Activated CD4-positive, alpha-beta memory T cell treated with anti-CD3 and anti-CD28 coated beads for 36 hours (primary cell): ENCODE measurements at regions not wholly inside any gene's neighbourhood (a gene's known extent, or its start where the extent isn't known, plus 50 kb on each side); places are given as distances from the start of the nearest gene placed in this dataset.

ENCODE experiments used
- CTCF ChIA-PET: fragments of 350-600 bp; sonication (Branson Sonifier 250); formaldehyde crosslinking; loops from one replicate; lab custom pipeline; 2021; ENCODE audit warnings: antibody characterized with exemption, inconsistent platforms; lab: Charles Lee
- POLR2A ChIA-PET: fragments of 350-600 bp; sonication (Branson Sonifier 250); formaldehyde crosslinking; loops from one replicate; lab custom pipeline; 2021; ENCODE audit warnings: antibody characterized with exemption; lab: Charles Lee
- DNase-seq: peaks from one replicate; pipeline ENCODE4 v3.0.0-alpha.2; 2020
- H3K27ac Mint-ChIP-seq: one replicate; pipeline ENCODE4 v1.8.0; 2021; ENCODE audit warnings: mixed read lengths
- H3K27me3 Mint-ChIP-seq: one replicate; pipeline ENCODE4 v1.8.0; 2021; ENCODE audit warnings: mixed read lengths
- H3K36me3 Mint-ChIP-seq: one replicate; pipeline ENCODE4 v1.8.0; 2021; ENCODE audit warnings: mixed read lengths
- H3K4me1 Mint-ChIP-seq: one replicate; pipeline ENCODE4 v1.8.0; 2021; ENCODE audit warnings: low read depth, mixed read lengths
- H3K4me3 Mint-ChIP-seq: one replicate; pipeline ENCODE4 v1.8.0; 2021; ENCODE audit warnings: mild to moderate bottlenecking, mixed read lengths
- H3K9me3 Mint-ChIP-seq: one replicate; pipeline ENCODE4 v1.8.0; 2021; ENCODE audit warnings: mixed read lengths
- intact Hi-C: fragments of 100-400 bp; cut with micrococcal nuclease; formaldehyde crosslinking; loops from one replicate; pipeline ENCODE4 v1.15.1; 2023

- no peaks in the 10 kb centered on the region for H3K4me1 Mint-ChIP-seq
- H3K4me3 Mint-ChIP-seq = no peak overlapping the region
These were observed 64.7 kb downstream of the DHCR7 start for GRCh38 chr11:71383461-71383860.

GRCh38 chr11:71381781-71382505, 66.2 kb downstream of the DHCR7 start:
- intact Hi-C loops = no loop called here
- no peaks in the 10 kb centered on the region for H3K4me1 Mint-ChIP-seq

More at GRCh38 chr11:71383461-71383860, 64.7 kb downstream of the DHCR7 start:
- H3K27me3 Mint-ChIP-seq = peaks cover 22% of the 10 kb centered on the region
- no peaks in the 10 kb centered on the region for H3K9me3 Mint-ChIP-seq
- intact Hi-C loops = no loop called here
- ChIA-PET CTCF (no interaction called here), POLR2A (no interaction called here)
- H3K27ac Mint-ChIP-seq = no peak overlapping the region
- no peak for DNase-seq
- H3K36me3 Mint-ChIP-seq = no peaks in the 10 kb centered on the region

GRCh38 chr11:71379701-71380100, 68.5 kb downstream of the DHCR7 start:
- no peaks in the 10 kb centered on the region for H3K36me3 Mint-ChIP-seq
- peaks cover 2% of the 10 kb centered on the region for H3K9me3 Mint-ChIP-seq
- peaks cover 36% of the 10 kb centered on the region for H3K27me3 Mint-ChIP-seq
- intact Hi-C loops = no loop called here
- no peak overlapping the region for H3K4me3 Mint-ChIP-seq
- DNase-seq = no peak
- POLR2A ChIA-PET = no interaction called here
- no peaks in the 10 kb centered on the region for H3K4me1 Mint-ChIP-seq
- CTCF ChIA-PET = no interaction called here
- H3K27ac Mint-ChIP-seq = no peak overlapping the region

More at GRCh38 chr11:71381781-71382505, 66.2 kb downstream of the DHCR7 start:
- DNase-seq = no peak
- POLR2A ChIA-PET = no interaction called here
- H3K36me3 Mint-ChIP-seq = no peaks in the 10 kb centered on the region
- H3K27me3 Mint-ChIP-seq = peaks cover 21% of the 10 kb centered on the region
- CTCF ChIA-PET = no interaction called here
- no peak overlapping the region for H3K4me3 Mint-ChIP-seq
- no peak overlapping the region for H3K27ac Mint-ChIP-seq
- H3K9me3 Mint-ChIP-seq = no peaks in the 10 kb centered on the region

- no peak overlapping the region for H3K27ac Mint-ChIP-seq
- CTCF ChIA-PET = no interaction called here
- no peaks in the 10 kb centered on the region for H3K4me1 Mint-ChIP-seq
- POLR2A ChIA-PET = no interaction called here
- H3K27me3 Mint-ChIP-seq = peaks cover 23% of the 10 kb centered on the region
- H3K36me3 Mint-ChIP-seq = no peaks in the 10 kb centered on the region
- H3K9me3 Mint-ChIP-seq = peaks cover 2% of the 10 kb centered on the region
- intact Hi-C loops = no loop called here
- DNase-seq = no peak
- H3K4me3 Mint-ChIP-seq = no peak overlapping the region
These were observed 74.3 kb downstream of the DHCR7 start for GRCh38 chr11:71373791-71374454.

- Mint-ChIP-seq H3K4me1 (no peaks in the 10 kb centered on the region), H3K27me3 (peaks cover 18% of the 10 kb centered on the region), H3K27ac (no peak overlapping the region), H3K36me3 (no peaks in the 10 kb centered on the region), H3K9me3 (peaks cover 2% of the 10 kb centered on the region), H3K4me3 (no peak overlapping the region)
- intact Hi-C loops = no loop called here
- DNase-seq = no peak
- ChIA-PET CTCF (no interaction called here), POLR2A (no interaction called here)
These were observed 75.2 kb downstream of the DHCR7 start for GRCh38 chr11:71372693-71373657.

- no peak overlapping the region for H3K27ac Mint-ChIP-seq
These were observed 76.5 kb downstream of the DHCR7 start for GRCh38 chr11:71371674-71372069.

GRCh38 chr11:71370895-71371673, 77.1 kb downstream of the DHCR7 start:
- peaks cover 2% of the 10 kb centered on the region for H3K9me3 Mint-ChIP-seq
- ChIA-PET CTCF (no interaction called here), POLR2A (no interaction called here)
- H3K4me3 Mint-ChIP-seq = no peak overlapping the region
- H3K4me1 Mint-ChIP-seq = no peaks in the 10 kb centered on the region
- intact Hi-C loops = no loop called here
- peaks cover 12% of the 10 kb centered on the region for H3K27me3 Mint-ChIP-seq
- H3K36me3 Mint-ChIP-seq = no peaks in the 10 kb centered on the region
- no peak overlapping the region for H3K27ac Mint-ChIP-seq
- no peak for DNase-seq

More at GRCh38 chr11:71371674-71372069, 76.5 kb downstream of the DHCR7 start:
- H3K36me3 Mint-ChIP-seq = no peaks in the 10 kb centered on the region
- H3K9me3 Mint-ChIP-seq = peaks cover 2% of the 10 kb centered on the region
- H3K27me3 Mint-ChIP-seq = peaks cover 18% of the 10 kb centered on the region
- DNase-seq = no peak
- intact Hi-C loops = no loop called here
- H3K4me3 Mint-ChIP-seq = no peak overlapping the region
- no peaks in the 10 kb centered on the region for H3K4me1 Mint-ChIP-seq
- ChIA-PET CTCF (no interaction called here), POLR2A (no interaction called here)

GRCh38 chr11:71370020-71370747, 78.0 kb downstream of the DHCR7 start:
- Mint-ChIP-seq H3K27me3 (peaks cover 10% of the 10 kb centered on the region), H3K27ac (no peak overlapping the region), H3K9me3 (peaks cover 2% of the 10 kb centered on the region), H3K4me3 (no peak overlapping the region), H3K4me1 (no peaks in the 10 kb centered on the region), H3K36me3 (no peaks in the 10 kb centered on the region)
- DNase-seq = no peak
- ChIA-PET CTCF (no interaction called here), POLR2A (no interaction called here)
- intact Hi-C loops = no loop called here

GRCh38 chr11:71369411-71369810, 78.8 kb downstream of the DHCR7 start:
- intact Hi-C loops = no loop called here
- Mint-ChIP-seq H3K27ac (no peak overlapping the region), H3K36me3 (no peaks in the 10 kb centered on the region), H3K4me1 (no peaks in the 10 kb centered on the region), H3K9me3 (no peaks in the 10 kb centered on the region), H3K27me3 (peaks cover 4% of the 10 kb centered on the region), H3K4me3 (no peak overlapping the region)
- ChIA-PET POLR2A (no interaction called here), CTCF (no interaction called here)
- DNase-seq = no peak

GRCh38 chr11:71368966-71369365, 79.2 kb downstream of the DHCR7 start:
- no peaks in the 10 kb centered on the region for H3K4me1 Mint-ChIP-seq
- peaks cover 4% of the 10 kb centered on the region for H3K27me3 Mint-ChIP-seq
- no peak for DNase-seq
- H3K36me3 Mint-ChIP-seq = no peaks in the 10 kb centered on the region
- intact Hi-C loops = no loop called here
- H3K4me3 Mint-ChIP-seq = no peak overlapping the region
- H3K27ac Mint-ChIP-seq = no peak overlapping the region
- CTCF ChIA-PET = no interaction called here
- POLR2A ChIA-PET = no interaction called here
- no peaks in the 10 kb centered on the region for H3K9me3 Mint-ChIP-seq

- intact Hi-C loops = no loop called here
- DNase-seq = no peak
- no peak overlapping the region for H3K4me3 Mint-ChIP-seq
- no peaks in the 10 kb centered on the region for H3K4me1 Mint-ChIP-seq
- ChIA-PET CTCF (no interaction called here), POLR2A (no interaction called here)
- peaks cover 4% of the 10 kb centered on the region for H3K27me3 Mint-ChIP-seq
- H3K36me3 Mint-ChIP-seq = no peaks in the 10 kb centered on the region
- H3K27ac Mint-ChIP-seq = no peak overlapping the region
- H3K9me3 Mint-ChIP-seq = no peaks in the 10 kb centered on the region
These were observed 80.4 kb downstream of the DHCR7 start for GRCh38 chr11:71367756-71368155.
